Suppressor macrophage treated with lipopolysaccharide for 4 hours (primary cell): ENCODE measurements at regions not wholly inside any gene's neighbourhood (a gene's known extent, or its start where the extent isn't known, plus 50 kb on each side); places are given as distances from the start of the nearest gene placed in this dataset.

Experiments
- DNase-seq: peaks from one replicate; pipeline ENCODE4 v3.0.0-alpha.2; 2020

DNA sequence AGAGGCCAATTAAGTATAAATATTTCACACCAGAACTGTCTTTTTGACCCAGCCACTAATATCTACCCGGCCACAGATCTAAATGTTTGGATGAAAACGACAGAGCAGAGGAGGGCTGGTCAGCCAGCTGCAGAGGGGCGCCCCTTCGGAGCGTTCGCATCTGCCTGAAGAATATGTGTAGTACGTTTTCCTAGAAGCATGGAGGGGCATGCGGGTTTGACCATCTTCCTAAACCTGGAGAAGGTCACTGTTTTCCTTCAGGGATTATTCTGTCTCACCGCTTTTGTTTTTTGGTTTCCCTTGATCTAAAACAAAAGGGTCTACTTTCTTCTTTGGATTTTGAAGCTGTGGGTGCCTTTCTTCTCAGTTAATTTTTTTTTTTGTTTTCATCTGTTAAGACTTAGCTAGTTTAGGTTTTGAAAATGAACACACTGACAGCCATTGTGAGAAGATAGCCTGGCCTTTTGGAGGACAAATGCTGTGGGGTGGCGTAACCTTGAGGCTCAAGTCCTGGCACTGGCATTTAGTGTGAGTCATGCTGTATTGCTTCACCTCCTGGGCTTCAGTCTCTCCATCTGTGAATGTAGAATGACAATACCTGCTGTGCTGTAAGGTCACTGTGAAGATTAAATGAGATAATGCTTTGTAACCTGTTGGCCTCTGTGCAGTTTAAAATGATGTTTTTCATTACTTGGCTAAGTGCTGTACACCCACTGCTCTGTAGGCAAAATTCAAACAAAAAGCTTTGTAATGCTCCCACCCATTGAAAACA lies 74.1 kb upstream of the IRF2BP2 start:
- peak; percentile 88 for DNase-seq

DNA sequence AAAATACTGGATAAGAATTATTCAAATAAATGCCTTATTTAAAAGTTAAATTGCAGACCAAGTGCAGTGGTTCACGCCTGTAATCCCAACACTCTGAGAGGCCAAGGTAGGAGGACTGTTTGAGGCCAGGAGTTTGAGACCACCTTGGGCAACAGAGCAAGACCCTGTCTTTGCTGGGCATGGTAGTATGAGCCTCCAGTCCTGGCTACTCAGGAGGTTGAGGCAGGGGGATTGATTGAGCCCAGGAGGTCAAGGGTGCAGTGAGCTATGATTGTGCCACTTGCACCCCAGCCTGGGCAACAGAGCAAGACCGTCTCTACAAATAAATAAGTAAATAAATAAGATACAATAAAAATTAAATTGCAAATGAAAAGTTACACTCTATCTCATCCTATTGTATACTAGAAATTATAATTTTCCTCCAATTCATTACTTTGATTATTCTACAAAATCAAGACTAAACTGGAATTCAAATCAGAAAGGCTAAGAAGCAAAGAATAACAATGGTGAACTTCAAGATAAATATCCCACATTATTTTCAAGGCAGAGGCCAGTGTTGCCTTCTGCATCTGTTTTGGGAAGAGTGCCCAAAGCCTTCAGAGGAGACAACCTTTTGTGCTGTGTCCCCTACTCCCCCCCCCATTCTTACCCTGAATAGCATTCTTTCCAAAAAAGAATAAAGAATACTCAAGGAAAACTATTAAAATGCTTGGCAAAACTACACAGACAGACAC lies 73.3 kb upstream of the IRF2BP2 start:
- DNase-seq = no peak

DNA sequence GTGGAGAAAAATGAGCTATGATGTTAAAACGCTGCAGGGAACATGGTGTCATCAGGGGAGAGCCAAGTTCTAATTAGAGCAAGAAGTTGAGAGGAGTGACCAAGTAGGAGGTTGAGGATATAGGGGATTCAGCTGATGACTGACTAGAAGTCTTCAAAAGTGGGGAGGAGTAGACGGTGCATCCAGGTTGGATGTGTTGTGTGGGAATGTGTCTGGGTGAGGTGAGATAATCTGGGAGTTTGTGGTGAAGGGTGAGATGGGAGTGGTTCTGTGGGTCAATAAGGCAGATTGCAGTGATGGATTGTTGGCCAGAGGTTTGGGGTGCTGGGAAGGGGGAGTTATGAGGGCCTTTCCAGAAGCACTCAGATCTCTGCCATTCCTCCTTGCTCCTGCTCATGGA lies 72.0 kb upstream of the IRF2BP2 start:
- no peak for DNase-seq

DNA sequence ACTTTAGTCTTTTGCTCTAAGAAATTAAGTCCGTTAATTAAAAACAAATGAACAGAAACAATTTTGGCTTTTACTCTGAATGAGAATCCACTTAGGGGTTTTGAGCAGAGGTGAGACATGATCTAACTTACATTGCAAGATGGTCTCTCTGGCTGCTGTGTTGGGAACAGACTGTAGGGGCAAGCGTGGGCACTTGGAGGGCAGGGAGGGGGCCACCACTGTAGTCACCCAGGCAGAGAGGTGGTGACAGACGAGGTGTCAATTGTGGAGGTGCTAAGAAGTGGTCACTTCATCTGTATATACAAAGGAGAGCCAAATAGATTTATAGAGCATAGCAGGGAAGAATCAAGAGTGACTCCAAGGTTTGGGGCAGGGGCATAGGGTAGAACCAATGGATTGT lies 71.1 kb upstream of the IRF2BP2 start:
- no peak for DNase-seq

DNA sequence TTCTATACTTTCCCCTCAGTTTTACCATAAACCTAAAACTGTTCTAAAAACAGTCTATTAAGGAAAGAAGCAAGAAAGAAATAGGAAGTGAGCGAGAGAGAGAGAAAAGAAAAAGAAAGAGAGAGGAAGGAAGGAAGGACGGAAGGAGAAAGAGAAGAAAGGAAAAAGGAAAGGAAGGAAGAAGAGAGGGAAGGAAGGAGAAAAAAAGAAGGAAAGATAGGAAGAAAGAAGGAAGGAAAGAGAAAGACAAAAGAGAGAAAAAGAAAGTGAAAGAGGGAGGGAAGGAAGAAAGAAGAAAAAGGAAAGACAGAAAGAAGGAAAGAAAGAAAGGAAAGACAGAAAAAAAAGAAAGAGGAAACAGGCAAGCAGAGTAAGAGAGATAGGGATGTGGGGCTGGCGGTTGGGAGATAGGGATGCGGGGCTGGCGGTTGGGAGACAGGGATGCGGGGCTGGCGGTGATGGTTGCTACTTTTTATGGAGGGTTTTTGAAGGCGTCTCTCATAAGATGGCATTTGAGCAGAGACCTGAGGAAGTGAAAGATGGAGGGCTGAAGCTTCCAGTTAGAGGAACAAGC lies 70.4 kb upstream of the IRF2BP2 start:
- DNase-seq = no peak

DNA sequence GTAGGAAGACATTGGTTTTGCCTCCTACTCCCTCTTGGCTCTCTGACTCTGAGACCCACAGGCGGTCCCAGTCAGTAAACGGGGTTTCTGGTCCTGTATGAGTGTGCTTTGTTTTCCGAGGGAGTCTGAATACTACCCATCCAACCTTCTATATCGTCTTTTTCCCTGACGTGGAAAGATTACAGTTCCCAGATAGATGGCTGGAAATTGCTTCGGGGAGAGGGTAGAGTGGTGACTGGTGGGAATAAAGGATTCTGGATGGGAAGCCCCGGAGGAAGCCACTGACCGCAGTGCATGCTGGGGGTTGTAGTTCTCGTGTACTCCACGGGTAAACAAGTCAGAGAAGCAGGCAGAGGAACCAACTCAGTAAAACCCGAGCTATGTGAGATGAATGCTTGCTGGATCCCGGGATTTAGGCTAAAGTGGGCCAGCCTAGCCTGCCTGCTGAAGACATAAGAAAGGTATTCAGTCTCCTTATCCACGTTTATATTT lies 66.2 kb upstream of the IRF2BP2 start:
- DNase-seq = peak; percentile 56

DNA sequence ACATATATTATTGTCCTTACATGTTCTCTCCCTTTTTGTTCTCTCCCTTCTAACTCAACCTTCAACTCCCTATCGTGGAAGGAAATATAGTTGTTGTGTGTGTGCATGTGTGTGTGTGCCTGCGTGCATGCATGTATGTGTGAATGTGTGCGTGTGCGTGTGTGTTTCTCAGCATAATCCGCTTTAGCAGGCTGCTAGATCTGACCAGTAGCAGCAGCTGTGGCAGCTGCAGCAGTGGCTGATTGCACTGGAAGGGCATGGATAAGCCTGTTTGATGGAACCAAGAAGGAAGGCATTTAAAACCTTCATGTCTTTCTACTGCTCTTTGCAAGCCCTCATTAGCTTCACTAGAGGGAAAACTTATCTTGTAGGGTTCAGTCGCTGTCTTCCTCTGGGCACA lies 65.6 kb upstream of the IRF2BP2 start:
- DNase-seq = no peak

DNA sequence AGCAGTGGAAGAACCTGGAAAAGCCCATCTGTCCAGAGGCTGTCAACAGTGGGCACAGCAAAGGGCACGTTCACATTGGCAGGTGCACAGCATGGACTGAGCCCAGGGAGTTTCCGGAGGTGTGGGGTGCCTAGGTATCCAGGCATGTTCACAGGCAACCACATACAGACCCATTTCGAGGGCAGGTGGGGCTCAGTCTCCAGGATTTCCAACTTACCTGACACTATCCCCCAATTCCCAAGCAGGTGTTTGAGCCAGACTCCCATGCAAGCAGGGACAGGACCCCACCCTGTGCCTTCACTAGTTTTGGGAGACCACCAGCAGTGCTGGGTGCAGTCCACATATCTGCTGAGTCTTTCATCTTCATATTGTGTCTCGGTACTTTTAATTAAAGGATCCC lies 65.0 kb upstream of the IRF2BP2 start:
- no peak for DNase-seq

DNA sequence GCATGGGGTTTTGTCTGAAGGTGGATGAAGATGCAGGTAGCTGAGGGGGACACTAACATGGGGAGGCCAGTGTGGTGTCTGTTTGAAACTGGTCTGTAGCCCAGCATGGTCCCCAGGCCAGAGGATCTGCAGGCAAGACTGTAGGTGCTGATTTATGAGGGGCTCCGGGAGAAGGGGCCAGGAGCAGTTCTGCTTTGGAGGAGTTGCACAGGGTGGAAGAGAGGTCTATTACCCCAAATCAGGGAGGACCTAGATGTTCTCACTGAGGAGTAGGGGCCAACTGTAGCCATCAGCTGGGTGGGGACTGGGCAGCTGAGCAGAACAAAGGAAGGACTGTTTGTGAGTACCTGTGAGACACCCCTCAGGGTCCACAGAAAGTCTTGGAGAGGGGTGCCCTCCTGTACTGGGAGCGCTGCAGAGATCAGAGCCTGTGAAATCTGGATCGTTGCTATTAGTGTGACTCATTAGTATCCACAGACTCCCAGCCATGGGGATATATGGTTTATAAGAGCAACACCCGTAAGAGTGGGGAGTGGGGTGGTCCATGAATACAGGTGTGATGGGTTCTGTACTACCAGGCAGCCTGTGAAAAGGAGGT lies 64.3 kb upstream of the IRF2BP2 start:
- no peak for DNase-seq

DNA sequence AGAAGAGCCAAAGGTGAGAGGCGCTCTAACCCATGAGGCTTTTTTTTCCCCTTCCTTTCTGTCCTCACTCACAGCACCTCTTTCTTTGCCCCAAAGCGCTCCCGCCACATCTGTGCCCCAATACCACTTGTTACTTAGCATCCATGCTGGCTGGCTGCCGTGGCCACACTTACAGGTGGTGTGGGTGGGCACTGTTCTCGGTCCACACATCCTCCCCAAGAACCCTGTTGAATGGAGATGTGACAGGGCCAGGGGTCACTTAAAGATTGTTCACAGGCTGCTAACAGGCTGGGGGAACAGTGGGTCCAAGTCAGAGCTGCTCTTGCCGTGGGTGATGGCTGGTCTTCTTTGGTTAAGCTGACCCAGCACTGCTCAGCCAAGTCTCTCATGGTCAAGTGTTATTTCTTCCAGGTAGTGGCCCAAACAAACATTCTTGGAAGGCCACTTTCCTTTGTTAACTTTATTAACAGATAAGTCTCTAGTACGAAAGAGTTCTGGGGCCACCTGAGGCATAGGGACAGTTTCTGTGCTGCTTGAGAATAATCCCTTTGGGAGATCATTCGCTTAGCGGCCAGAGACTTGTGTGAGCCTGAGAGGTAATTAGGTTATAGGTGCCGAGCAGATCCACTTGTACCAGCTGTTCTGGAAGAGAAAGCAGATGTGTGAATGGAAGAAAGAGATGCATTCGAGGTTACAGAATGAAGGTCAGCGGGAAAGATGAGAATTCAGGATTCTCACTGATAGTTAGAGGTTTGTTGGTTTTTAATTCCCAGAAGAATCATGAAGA lies 62.6 kb upstream of the IRF2BP2 start:
- no peak for DNase-seq

DNA sequence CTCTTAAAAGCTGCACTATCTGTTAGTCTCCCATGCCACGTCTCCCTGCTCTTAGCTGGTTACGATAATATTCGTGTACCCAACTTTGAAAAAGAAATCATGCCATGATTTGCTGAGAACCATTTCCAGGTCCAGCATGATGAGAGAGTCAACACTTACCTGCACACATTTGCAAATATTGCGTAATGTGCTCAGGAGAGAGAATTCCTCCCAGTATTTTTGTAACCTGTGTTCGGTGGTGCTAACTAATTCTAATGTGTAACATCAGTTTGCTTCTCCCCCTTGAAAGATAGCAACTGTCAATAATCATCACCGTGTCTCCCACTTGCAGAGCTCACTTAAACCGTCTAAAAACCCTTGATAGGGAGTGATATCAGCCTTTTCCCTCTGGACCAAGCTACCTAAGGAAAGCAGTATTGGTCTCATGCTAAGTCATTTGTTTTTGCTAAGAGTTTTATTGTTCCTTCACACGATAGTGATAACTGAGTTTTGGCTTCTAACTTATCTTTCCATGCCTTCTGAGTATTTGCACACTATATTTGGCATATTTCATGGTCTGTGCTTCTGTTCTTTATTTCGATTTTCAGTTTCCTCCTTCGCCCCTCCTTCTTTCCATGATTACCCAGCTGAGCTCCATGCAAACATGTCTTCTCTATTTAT lies 61.1 kb upstream of the IRF2BP2 start:
- DNase-seq = no peak

DNA sequence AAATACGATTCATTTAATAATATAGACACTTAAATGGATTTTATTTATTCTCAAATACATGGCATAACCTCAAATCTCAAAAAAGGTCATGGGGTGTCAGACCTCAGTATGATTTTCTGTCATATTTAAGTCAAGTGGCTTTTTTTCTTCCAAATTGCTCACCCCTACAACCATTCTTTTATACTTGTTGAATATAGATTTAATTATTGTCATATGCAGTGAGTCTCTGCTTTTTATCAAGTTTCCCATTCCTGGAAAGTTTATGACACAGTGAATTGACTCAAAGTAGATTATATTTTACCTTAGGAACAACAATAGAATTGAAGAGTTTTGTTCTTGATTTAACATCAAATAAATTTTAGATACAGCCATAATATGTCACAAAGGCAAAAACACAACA lies 59.5 kb upstream of the IRF2BP2 start:
- DNase-seq = no peak

DNA sequence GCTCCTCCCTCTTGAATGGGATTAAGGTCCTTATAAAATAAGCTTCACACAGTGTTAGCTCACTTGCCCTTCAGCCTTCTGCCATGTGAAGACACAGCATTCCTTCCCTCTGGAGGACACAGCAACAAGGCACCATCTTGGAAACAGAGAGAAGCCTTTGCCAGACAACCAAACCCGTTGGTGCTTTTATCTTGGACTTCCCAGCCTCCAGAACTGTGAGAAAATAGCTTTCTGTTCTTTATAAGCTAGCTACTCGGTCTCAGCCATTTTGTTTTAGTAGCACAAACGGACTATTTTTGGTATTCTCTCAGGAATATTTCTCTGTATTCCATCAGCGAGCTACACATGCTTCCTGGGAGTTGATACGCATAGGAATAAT lies 58.6 kb upstream of the IRF2BP2 start:
- no peak for DNase-seq

DNA sequence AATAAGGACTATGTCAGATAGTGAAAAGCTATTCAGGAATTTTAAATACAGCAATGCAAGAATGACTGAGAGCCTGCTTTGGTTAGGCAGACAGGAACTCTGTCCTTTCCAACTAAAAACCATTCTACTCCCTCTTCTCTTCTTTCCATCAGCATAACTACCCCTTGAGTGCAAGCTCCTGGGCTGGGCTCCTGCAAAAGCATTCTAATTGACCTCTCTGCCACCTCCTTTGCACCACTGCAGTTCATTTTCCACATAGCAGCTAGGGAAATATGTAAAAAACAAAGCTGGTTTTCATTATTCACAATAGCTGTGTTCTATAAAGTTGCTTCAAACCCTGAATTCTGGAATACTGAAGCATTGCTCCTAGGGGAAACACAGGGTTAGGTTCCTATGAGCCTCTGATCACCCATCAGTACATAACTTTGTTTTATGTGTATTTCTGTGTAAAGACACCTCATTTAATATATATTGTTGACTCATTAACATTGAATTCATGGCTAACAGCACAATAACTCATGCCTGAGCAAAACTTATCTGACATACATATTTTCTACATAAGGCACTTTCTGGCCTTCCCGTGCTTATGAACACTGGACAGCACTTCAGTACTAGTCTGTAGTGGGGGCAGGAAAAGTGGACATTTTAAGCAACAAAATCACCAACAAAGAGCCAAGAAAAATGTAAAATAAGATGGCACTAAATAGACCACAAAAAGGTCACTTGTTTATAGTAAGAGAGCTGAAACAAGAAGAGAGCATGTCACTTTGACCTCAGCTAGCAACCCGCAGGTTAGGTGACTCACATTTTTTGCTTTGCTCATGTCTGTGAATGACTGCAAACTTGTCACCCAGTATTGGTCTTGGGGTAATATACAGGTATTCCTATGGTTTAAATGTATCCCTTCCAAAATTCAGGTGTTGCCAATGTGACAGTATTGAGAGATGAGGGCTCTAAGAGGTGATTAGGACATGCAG lies 57.9 kb upstream of the IRF2BP2 start:
- no peak for DNase-seq

DNA sequence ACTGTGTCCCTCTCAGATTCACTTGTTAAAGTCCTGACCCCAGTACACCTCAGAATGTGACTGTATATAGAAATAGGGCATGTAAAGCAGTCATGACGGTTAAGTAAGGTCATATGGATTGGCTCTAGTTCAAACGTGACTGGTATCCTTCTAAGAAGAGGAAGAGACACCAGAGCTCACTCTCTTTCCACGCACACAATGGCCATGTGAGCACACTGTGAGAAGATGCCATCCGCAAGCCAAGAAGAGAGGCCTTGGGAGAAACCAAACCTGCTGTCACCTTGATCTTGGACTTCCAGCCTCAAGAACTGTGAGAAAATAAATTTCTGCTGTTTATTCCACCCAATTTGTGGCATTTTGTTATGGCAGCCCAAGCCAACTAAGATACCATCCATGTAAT lies 56.8 kb upstream of the IRF2BP2 start:
- peak; percentile 77 for DNase-seq

DNA sequence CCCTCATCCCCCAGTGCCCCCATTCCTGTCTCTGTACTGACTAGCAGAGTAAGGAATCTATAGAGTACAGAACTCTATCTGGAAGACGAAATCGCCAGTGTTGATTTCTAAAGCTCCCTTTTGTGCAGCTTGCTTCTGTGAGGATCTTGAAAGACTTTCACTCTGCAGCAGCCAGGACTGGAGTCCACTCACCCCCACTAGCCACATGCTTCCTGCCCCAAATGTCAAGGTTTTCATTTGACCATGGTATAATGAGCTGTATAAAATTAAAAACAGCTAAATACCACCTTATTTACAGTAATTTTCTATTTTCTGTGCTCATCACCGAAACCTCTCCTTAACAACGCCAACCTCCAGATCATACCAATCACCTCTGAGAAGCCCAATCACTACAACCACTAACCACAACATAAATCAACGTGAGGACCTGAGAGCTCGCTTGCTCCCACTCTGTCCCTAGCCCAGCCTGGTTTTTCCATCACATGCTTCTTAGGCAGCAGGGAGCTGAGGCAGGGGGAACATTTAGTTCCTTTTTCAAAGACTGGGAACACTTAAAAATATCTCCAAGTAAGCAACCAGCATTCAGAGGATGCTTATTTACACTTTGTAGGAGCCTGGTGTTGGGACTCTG lies 56.1 kb upstream of the IRF2BP2 start:
- DNase-seq = peak; percentile 55

DNA sequence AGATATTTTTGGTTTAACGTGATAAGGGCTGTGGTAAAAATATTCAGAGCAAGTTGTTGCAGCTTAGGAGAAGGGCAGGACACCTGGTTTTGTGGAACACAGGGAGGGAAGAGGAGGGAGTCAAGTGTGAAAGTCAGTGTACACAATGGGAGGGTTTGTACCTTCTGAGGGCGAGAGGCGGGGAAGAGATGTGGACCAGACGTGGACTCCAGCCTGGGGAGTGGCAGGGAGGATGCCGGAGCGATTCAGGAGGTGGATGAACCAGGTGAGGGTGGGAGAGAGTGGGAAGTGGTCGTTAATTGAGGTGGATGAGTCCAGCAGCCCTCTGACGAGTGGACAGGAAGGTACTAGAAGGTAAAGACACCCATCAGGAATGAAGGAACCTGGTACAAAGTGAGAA lies 52.2 kb upstream of the IRF2BP2 start:
- DNase-seq = no peak

DNA sequence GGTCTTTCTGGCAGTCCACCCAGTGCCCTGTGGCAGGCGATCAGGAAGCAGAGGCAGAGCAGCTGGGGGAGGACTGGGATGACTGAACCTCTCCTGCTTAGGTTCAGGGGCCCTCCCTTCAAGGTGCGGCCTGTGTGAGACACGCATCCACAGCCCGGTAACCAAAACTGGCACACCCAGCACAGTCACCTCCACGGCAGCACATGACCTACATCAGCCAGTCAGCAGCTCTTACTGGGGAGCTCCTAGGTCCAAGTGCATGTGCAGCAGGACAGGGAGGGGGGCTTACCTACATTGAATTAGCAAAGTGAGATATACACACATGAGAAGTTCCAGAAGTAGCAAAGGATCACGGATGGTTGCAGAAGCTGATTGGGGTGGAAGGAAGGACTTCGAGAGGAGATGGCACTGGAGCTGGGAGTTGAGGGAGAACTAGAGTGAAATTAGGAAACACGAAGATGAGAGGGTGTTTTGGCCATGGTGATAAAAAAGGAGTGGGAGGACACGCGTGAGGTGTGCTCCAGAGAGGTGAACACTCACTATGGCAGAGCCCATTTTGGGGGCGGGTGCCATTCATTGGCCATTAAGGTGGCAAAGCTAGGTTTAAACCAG lies 51.4 kb upstream of the IRF2BP2 start:
- DNase-seq = no peak

DNA sequence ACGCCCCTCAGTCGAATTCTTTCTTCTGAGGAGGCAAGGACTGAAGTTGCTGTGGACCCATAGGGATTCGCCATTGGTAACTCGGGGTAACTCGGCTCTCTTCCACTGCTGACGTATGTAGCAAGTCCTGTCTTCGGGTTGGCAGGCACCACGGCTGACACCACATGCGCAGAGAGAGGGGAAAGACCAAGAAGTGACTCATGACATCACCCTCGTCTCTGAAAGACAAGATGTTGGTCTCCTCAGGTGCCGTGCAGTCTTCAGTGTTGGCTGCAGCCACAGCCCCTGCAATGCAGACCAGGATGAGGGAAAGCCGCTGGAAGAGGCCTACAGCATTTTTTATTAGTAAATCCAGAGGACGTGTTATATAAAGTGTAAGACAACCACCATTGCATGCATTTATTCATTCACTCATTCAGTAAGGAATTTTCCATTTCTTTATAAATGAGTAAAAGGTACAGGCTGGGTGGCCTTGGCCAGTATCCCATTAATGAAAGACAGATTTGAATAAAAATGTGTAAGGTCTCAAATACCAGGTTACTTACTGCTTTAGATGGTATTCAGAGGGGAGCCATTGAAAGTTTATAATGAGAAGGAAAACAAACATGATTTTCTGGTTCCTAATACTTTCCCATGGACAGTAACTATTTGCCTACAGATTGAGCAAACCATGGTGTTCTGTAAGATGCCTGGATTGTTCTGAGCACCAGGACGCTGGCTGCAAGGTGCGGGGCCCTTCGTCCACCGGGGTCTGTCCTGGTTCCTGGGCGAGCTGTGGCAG lies 50.7 kb upstream of the IRF2BP2 start:
- no peak for DNase-seq
